ENCODE measurements at regions not wholly inside any gene's neighbourhood (a gene's known extent, or its start where the extent isn't known, plus 50 kb on each side); places are given as distances from the start of the nearest gene placed in this dataset.

- no peak for TF ChIP-seq CTCF (IDR thresholded peaks at IDR 0.05; ENCODE audit: low read depth, low read length)
- DNase-seq (ENCODE audit: extremely low read depth, low read depth): no peak
These were observed 169.5 kb upstream of the S1PR3 start for GRCh38 chr9:88821746-88822106.

- no peak for TF ChIP-seq CTCF (IDR thresholded peaks at IDR 0.05; ENCODE audit: low read depth, low read length)
- no peak for DNase-seq (ENCODE audit: extremely low read depth, low read depth)
These were observed 166.6 kb upstream of the S1PR3 start for GRCh38 chr9:88824711-88825110.

GRCh38 chr9:88826181-88826580 lies 165.1 kb upstream of the S1PR3 start:
- no peak for DNase-seq (ENCODE audit: extremely low read depth, low read depth)
- TF ChIP-seq CTCF (IDR thresholded peaks at IDR 0.05; ENCODE audit: low read depth, low read length): no peak

GRCh38 chr9:88826771-88827181 lies 164.5 kb upstream of the S1PR3 start:
- DNase-seq (ENCODE audit: extremely low read depth, low read depth): no peak

DNA sequence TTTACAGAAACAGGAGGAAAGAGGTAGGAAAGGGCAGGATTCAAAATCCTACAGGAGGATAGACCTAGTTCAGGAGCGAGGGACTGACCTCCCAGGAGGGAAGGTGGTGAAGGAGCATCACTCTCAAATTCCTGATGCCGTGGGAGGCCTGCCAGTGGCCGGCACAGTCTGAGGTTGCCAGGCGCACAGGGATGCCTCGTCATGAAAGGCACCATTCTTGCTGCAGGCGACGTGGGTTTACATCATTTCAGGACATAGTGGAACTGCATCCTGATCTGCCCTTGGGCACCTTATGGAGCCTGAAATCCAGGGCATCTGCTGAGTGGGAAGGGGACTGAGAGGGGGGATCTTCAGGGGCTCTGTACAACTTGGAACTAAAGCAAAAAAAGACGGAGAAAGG lies 163.2 kb upstream of the S1PR3 start:
- no peak for DNase-seq (ENCODE audit: extremely low read depth, low read depth)
- no peak for TF ChIP-seq CTCF (IDR thresholded peaks at IDR 0.05; ENCODE audit: low read depth, low read length)

More at GRCh38 chr9:88826771-88827181, 164.5 kb upstream of the S1PR3 start:
- TF ChIP-seq CTCF (IDR thresholded peaks at IDR 0.05; ENCODE audit: low read depth, low read length): no peak

DNA sequence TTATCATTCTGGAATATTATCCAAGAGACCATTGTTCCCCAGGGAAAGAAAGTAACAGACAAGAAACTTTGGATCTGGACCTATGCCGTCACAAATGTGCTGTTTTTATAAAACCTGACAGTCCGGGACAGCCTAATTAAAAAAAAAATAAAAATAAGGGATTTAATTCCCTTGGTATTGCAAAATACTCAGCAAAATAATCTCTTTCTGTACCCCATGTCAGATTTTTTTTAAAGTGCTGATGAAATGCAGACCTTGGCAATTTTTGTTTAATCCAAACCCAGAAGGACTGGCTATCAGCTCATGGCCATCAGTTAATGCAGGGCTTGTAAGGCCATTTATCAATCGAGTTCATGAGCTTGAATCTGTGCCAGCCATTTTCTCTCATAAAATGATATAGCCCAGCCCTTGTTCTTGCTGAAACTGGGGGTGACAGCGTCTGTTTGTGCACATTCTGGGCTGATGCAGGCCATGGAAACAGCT lies 162.7 kb upstream of the S1PR3 start:
- TF ChIP-seq CTCF (IDR thresholded peaks at IDR 0.05; ENCODE audit: low read depth, low read length): no peak

GRCh38 chr9:88829276-88829675 lies 162.0 kb upstream of the S1PR3 start:
- TF ChIP-seq CTCF (IDR thresholded peaks at IDR 0.05; ENCODE audit: low read depth, low read length): no peak
- DNase-seq (ENCODE audit: extremely low read depth, low read depth): no peak

More for the DNA sequence above, 162.7 kb upstream of the S1PR3 start:
- no peak for DNase-seq (ENCODE audit: extremely low read depth, low read depth)
